ENCODE measurements at regions not wholly inside any gene's neighbourhood (a gene's known extent, or its start where the extent isn't known, plus 50 kb on each side); places are given as distances from the start of the nearest gene placed in this dataset.
A peak's percentile ranks its signal among the peaks of the same experiment; 100 is the strongest.

DNA sequence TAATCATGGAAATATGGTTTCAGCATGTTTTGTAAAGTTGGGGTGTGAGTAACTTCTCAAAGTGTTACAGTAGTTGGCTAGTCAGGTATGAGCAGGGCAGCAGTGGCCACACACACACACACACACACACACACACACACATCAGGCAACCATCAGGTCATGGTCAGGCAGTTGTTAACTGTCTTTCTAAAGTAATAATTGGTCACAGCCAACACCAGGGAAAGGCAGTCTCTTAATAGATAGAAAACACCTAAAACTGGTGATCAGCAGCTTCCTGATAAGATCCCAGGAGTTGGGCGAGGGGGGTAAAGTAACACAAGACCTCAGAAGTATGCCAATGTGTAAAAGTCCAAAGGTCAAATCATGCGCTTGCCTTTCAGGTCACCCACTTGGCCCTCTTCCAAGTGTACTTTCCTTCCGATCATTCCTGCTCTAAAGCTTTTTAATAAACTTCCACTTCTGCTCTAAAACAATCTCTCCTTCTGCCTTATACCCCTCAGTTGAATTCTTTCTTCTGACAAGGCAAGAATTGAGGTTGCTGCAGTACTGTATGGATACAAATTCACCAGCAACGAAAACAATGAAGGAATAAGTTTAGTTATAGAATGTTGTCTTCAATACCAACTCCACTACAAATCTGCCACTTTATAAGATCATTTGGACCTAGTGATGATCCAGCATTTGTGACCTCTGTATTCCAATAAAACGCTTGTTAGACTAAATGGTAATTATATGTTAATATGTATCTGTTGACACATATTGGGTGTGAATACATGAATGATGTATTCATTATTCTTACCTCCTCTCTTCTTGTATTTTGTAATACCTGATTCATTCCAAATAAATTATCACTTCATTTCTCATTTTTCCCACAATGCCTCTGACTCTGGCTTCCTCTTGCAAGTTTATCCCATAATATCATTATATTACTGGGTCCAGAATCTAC is 254.3 kb downstream of the METTL4 start:
- DNase-seq = peak in 1 of 3 donors; percentile 2
- TF ChIP-seq, protein P1, sequence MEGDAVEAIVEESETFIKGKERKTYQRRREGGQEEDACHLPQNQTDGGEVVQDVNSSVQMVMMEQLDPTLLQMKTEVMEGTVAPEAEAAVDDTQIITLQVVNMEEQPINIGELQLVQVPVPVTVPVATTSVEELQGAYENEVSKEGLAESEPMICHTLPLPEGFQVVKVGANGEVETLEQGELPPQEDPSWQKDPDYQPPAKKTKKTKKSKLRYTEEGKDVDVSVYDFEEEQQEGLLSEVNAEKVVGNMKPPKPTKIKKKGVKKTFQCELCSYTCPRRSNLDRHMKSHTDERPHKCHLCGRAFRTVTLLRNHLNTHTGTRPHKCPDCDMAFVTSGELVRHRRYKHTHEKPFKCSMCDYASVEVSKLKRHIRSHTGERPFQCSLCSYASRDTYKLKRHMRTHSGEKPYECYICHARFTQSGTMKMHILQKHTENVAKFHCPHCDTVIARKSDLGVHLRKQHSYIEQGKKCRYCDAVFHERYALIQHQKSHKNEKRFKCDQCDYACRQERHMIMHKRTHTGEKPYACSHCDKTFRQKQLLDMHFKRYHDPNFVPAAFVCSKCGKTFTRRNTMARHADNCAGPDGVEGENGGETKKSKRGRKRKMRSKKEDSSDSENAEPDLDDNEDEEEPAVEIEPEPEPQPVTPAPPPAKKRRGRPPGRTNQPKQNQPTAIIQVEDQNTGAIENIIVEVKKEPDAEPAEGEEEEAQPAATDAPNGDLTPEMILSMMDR (IDR thresholded peaks at IDR 0.05) = no peak
- no peaks in the 10 kb centered on the region for H3K4me1 ChIP-seq (ENCODE audit: low read depth)
- intact Hi-C loops (cut with DNase I, micrococcal nuclease) = no loop called here
- H3K4me3 ChIP-seq = no peak overlapping the region
- ATAC-seq = no peak
- no peaks in the 10 kb centered on the region for H3K36me3 ChIP-seq (ENCODE audit: low read depth)
- no peaks in the 10 kb centered on the region for H3K9me3 ChIP-seq

DNA sequence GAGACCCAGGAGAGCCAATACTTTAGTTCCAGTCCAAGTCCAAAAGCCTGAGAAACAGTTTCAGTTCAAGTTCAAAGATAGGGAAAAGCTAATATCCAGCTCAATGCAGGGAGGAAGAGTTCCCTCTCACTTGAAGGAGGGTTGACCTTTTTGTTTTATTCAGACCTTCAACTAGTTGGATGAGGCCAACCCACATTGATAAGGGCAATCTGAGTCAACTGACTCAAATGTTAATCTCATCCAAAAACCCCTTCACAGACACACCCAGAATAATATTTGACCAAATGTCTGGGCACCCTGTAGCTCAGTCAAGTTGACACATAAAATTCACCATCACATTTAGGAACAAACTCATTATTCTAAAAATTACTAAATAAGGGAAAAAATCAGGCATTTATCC is 246.8 kb downstream of the METTL4 start:
- no peaks in the 10 kb centered on the region for H3K9me3 ChIP-seq
- no peaks in the 10 kb centered on the region for H3K36me3 ChIP-seq (ENCODE audit: low read depth)
- H3K4me3 ChIP-seq = no peak overlapping the region
- ATAC-seq = no peak
- TF ChIP-seq, protein P1 (IDR thresholded peaks at IDR 0.05) = no peak
- intact Hi-C loops (cut with DNase I, micrococcal nuclease) = no loop called here
- no peaks in the 10 kb centered on the region for H3K4me1 ChIP-seq (ENCODE audit: low read depth)
- no peak for DNase-seq

DNA sequence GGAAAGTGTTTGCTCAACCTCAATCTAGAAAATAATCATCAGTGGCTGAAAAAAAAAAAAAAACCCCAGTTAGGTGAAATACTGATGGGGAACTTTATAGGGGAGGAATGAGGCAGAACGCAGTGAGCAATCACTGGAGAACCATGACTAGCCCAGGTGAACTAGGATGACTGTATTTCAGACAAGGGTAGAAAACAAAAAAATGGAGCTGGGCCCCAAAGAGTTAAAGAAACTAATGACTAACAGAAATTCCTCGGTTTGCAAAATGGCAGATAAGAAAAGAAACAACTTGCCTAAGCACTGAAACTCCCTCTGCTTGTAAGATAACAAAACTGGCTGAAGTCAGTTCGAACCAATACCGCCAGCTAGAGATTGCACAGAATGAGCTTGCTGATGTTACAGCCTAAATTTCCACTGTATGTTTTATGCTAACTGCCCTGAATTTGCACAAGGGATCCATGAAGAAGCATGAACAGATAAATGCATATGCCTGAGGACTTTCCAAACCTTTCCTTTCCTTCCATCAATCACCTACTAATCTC is 245.9 kb downstream of the METTL4 start:
- no peak for ATAC-seq
- no peaks in the 10 kb centered on the region for H3K9me3 ChIP-seq
- intact Hi-C loops (cut with DNase I, micrococcal nuclease) = no loop called here
- no peak for DNase-seq
- TF ChIP-seq, protein P1 (IDR thresholded peaks at IDR 0.05) = no peak
- no peaks in the 10 kb centered on the region for H3K36me3 ChIP-seq (ENCODE audit: low read depth)
- no peaks in the 10 kb centered on the region for H3K4me1 ChIP-seq (ENCODE audit: low read depth)
- H3K4me3 ChIP-seq = no peak overlapping the region

DNA sequence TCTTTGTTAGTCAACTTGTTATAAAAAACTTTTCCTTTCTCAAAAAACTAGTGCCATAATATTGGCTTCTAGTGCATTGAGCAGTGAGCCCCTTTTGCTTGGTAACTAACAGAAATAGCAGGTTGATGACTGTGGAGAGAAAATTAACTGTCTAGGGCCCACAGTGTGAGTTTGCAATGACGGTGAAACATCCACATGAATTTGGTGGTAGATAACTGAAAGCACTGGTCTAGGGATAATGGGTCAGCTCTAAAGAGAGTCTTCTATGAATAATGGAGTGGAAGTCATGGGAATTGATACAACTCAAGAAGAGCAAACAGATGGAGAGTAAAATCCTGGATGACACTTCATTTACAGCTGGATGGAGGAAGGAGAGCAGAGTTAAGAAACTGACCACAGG is 245.4 kb downstream of the METTL4 start:
- intact Hi-C loops (cut with DNase I, micrococcal nuclease) = no loop called here
- TF ChIP-seq, protein P1 (IDR thresholded peaks at IDR 0.05) = no peak
- no peaks in the 10 kb centered on the region for H3K4me1 ChIP-seq (ENCODE audit: low read depth)
- ATAC-seq (no peak), DNase-seq (no peak)
- H3K36me3 ChIP-seq (ENCODE audit: low read depth) = no peaks in the 10 kb centered on the region
- H3K9me3 ChIP-seq = no peaks in the 10 kb centered on the region
- H3K4me3 ChIP-seq = no peak overlapping the region

DNA sequence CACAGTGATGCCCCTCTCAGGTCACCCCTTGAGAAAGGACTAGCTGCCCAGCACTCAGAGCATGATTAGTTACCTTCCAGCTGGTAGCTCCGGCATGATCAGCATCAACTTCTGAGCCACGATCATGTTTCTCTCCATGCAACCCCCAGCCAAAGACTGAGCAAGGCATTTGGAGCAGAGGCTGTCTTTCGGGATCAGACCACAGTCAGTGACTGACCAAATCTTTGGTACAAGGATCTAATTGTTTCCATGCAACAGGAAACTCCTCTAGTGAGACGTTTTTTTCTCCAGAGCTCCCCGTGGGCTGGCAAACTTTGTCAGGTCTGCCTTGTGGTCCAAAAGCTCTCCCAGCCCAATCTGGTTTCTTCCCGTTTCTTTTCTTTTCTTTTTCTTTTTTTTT is 244.3 kb downstream of the METTL4 start:
- Histone ChIP-seq H3K9me3 (no peaks in the 10 kb centered on the region), H3K36me3 (ENCODE audit: low read depth) (no peaks in the 10 kb centered on the region), H3K4me1 (ENCODE audit: low read depth) (no peaks in the 10 kb centered on the region), H3K4me3 (no peak overlapping the region)
- DNase-seq (no peak), ATAC-seq (no peak)
- TF ChIP-seq, protein P1 (IDR thresholded peaks at IDR 0.05) = no peak
- intact Hi-C loops (cut with DNase I, micrococcal nuclease) = no loop called here

Data from mucosa of descending colon (tissue), 3 donors.